Fibroblast of skin of scalp (primary cell): ENCODE measurements at regions not wholly inside any gene's neighbourhood (a gene's known extent, or its start where the extent isn't known, plus 50 kb on each side); places are given as distances from the start of the nearest gene placed in this dataset.

Source experiments
- DNase-seq: peaks from one replicate; pipeline ENCODE4 v3.0.0-alpha.2; 2013

DNA sequence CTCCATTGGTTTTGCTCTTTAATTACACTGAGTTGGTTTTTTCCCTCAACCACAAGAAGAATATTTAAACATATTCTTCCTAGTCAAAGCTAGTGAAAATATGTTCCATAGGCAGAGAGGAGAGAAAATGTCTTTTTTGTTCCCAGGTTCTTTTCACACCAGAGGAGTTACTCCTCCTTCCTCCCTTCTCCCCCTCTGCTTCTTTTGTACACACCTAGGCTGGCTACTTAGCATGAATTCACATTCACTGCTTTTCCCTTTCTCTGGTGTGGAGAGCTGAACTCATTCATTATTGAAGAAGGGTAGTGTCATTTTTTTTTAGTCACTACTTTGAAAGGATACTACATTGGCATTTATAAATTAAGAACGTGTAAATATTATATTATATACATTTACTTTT is 56.6 kb upstream of the UGP2 start:
- DNase-seq, result no peak

DNA sequence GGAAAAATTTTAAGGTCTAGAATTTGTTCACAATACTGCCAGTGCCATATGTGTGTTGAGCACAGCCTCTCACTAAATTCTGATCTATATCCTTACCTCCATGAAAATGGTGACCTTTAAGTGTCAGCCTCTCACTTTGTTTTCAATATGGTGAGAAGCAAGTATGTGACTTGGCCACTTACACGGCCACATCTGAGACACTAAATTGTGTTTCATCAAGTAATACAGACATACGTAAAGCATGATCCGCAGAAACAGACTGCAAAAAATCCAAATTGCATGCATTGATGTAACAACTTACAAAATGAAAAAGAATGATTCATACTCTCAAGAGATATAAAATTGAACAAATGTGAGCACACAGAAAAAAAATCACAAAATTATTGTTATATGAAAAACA is 55.2 kb upstream of the UGP2 start:
- no peak for DNase-seq

DNA sequence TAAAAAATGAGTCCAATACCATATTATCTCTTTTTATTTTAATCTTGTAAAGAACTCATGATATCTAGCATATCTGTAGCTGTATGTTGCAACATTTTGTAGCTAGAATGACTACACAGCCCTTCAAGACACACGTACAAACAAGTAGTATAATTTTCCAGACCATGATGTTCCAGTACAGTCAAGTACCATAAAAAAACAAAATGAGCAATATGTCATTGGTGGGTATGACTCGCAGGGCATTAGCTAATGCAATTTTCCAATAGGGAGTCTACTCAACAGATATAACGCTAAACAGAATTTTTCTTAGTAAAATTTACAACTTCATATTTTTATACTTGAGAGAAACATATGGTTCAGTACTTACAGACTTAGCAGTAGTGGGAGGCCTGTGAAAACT is 53.6 kb upstream of the UGP2 start:
- DNase-seq, result peak; percentile 60

DNA sequence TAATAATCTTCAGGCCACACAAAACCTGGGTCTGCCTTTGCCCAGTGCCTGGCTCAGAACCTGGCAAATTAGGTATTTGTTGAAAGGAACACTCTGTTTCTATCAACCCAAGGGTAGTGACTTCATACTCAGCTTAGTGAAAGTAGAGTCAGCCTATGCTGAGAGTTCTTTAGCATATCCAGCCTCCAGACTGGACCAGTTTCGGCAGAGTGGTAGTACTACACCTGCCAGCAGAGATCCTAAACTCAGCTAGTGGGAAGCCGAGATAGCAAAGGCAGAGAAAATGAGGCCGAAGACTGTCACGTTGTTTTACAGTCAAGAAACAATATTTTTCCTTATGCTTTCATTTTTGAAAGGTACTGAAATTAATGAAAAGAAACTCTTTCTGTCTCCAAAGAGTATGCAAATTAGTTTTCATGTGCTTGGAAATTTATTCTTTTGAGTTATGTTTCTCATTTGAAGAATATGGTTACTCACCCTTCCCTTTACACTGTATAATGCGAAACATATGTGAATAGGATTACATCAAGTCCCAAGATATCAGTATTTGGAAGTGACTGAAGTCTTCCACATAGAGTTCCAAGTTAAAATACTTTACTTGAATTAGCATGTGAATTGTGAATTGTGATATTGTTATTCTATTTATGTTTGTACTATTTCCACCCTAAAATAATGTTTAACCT is 52.2 kb upstream of the UGP2 start:
- peak; percentile 78 for DNase-seq

- no peak for DNase-seq
Observed at GRCh38 chr2:63790491-63790890, 51.2 kb upstream of the UGP2 start.

- DNase-seq, result peak; percentile 91
Observed at GRCh38 chr2:63790906-63791305, 50.8 kb upstream of the UGP2 start.

DNA sequence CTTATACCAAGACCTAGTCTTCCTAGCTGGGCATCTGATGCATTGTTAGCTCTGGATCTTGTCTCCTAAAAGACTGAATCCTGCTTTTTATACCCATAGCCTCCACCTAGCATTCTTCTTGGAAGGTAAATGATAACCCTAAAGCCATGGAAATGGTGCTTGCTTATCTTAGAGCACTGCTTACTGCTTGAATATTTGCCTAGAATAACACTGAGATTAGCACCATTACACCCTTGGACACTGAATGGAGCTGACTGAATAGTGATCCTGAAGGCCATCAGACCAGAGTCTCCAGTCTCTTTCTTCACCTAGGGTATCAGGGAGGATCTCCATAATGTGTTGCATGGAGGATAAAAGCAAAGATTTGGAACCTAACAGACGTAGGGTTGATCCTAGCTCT is 50.3 kb upstream of the UGP2 start:
- no peak for DNase-seq
